Erythroblast (primary cell): ENCODE measurements at regions not wholly inside any gene's neighbourhood (a gene's known extent, or its start where the extent isn't known, plus 50 kb on each side); places are given as distances from the start of the nearest gene placed in this dataset.

Source experiments
- GATA1 ChIP-seq: IDR thresholded peaks from 2 replicates; pipeline ENCODE4 v1.6.1; 2011; ENCODE audit warnings: low read depth, mild to moderate bottlenecking, control low read depth, low read length, moderate library complexity
- POLR2A ChIP-seq: IDR thresholded peaks from 2 replicates; pipeline ENCODE4 v1.6.1; 2011; ENCODE audit warnings: mild to moderate bottlenecking, low read length

DNA sequence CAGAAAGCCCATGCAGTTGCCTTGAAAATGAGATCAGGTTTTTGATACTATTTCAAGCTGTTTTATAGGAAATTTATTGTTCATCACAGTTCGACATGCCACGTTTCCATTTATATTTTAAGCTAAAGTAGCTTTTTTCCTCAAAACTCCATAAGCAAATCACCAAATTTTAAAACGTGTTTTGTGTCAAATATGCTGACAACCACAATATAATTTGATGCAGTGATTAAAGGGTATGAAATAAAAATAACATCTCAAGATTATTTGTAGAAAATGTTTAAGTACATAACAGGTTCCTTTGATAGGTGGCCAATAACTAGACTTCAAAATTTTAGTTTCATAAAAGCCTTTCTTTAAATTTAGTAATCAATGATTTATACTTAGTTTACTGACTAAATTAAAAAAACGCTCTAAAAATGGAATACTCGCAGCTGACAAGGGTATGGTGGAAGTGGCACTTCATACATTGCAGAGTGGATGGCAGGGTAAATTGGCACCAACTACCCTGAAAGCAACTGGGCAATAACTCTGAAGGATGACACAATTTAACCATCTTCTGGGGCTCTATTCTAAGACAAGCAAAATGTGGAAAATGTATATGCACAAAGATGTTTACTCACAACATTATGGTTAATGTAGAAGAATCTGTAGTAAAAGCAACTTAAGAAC, 481.6 kb downstream of the TNS3 start:
- TF ChIP-seq POLR2A (no peak), GATA1 (no peak)
